ENCODE measurements at regions not wholly inside any gene's neighbourhood (a gene's known extent, or its start where the extent isn't known, plus 50 kb on each side); places are given as distances from the start of the nearest gene placed in this dataset.
A peak's percentile ranks its signal among the peaks of the same experiment; 100 is the strongest.

- in situ Hi-C loops (cut with MboI; ENCODE audit: low pct_ligation_motif_present in 1 of 4, low pct_unique_long_range_greater_than_20kb in 1 of 4, low sequenced_read_pairs in 3 of 4) (no loop called here), intact Hi-C loops (cut with DNase I; ENCODE audit: low total_unique reads) (no loop called here)
- TF ChIP-seq EP300 (IDR thresholded peaks at IDR 0.05; ENCODE audit: low read depth) = no peak
- no peak for TF ChIP-seq POLR2AphosphoS5 (IDR thresholded peaks at IDR 0.05)
- TF ChIP-seq CTCF (IDR thresholded peaks at IDR 0.05) = no peak
- TF ChIP-seq POLR2A (IDR thresholded peaks at IDR 0.05) = no peak
- H3K27me3 ChIP-seq = no peaks in the 10 kb centered on the region
- no peak overlapping the region for H3K27ac ChIP-seq
- H3K36me3 ChIP-seq = no peaks in the 10 kb centered on the region
- H3K4me3 ChIP-seq = no peak overlapping the region
- DNase-seq = no peak
- no peaks in the 10 kb centered on the region for H3K4me1 ChIP-seq
- no peaks in the 10 kb centered on the region for H3K9me3 ChIP-seq
These were observed 1125.2 kb upstream of the FANCL start for GRCh38 chr2:59366288-59366687.

- TF ChIP-seq POLR2A (IDR thresholded peaks at IDR 0.05) = no peak
- no peak for TF ChIP-seq CTCF (IDR thresholded peaks at IDR 0.05)
- no peak for TF ChIP-seq POLR2AphosphoS5 (IDR thresholded peaks at IDR 0.05)
- no peak for TF ChIP-seq EP300 (IDR thresholded peaks at IDR 0.05; ENCODE audit: low read depth)
- no peaks in the 10 kb centered on the region for H3K27me3 ChIP-seq
- 69 to 83% methylated on average over 3 of the region's 3 CpGs for WGBS, 2 donors (ENCODE audit: low coverage in 1 of 2)
- H3K27ac ChIP-seq = peak overlapping the region in 1 of 4 donors; percentile 51
- H3K4me1 ChIP-seq = no peaks in the 10 kb centered on the region
- no peaks in the 10 kb centered on the region for H3K9me3 ChIP-seq
- no peaks in the 10 kb centered on the region for H3K36me3 ChIP-seq
- in situ Hi-C loops (cut with MboI; ENCODE audit: low pct_ligation_motif_present in 1 of 4, low pct_unique_long_range_greater_than_20kb in 1 of 4, low sequenced_read_pairs in 3 of 4) (no loop called here), intact Hi-C loops (cut with DNase I; ENCODE audit: low total_unique reads) (no loop called here)
- no peak overlapping the region for H3K4me3 ChIP-seq
- DNase-seq = no peak
These were observed 1113.4 kb upstream of the FANCL start for GRCh38 chr2:59354498-59354897.

- no peaks in the 10 kb centered on the region for H3K27me3 ChIP-seq
- in situ Hi-C loops (cut with MboI; ENCODE audit: low pct_ligation_motif_present in 1 of 4, low pct_unique_long_range_greater_than_20kb in 1 of 4, low sequenced_read_pairs in 3 of 4) (no loop called here), intact Hi-C loops (cut with DNase I; ENCODE audit: low total_unique reads) (no loop called here)
- peak in 2 of 3 donors; percentile 43 to 47 for TF ChIP-seq POLR2AphosphoS5 (IDR thresholded peaks at IDR 0.05)
- no peak for TF ChIP-seq POLR2A (IDR thresholded peaks at IDR 0.05)
- no peak for TF ChIP-seq CTCF (IDR thresholded peaks at IDR 0.05)
- no peak for TF ChIP-seq EP300 (IDR thresholded peaks at IDR 0.05; ENCODE audit: low read depth)
- DNase-seq = no peak
- H3K4me1 ChIP-seq = no peaks in the 10 kb centered on the region
- H3K9me3 ChIP-seq = no peaks in the 10 kb centered on the region
- H3K36me3 ChIP-seq = no peaks in the 10 kb centered on the region
- H3K27ac ChIP-seq = peak overlapping the region in 2 of 4 donors; percentile 20 to 51
- no peak overlapping the region for H3K4me3 ChIP-seq
- 56 to 63% methylated on average over 1 to 5 of the region's 5 CpGs for WGBS, 2 donors (ENCODE audit: low coverage in 1 of 2)
These were observed 1112.3 kb upstream of the FANCL start for GRCh38 chr2:59353306-59353921.

GRCh38 chr2:59342166-59342565 is 1101.0 kb upstream of the FANCL start:
- H3K4me3 ChIP-seq = no peak overlapping the region
- no peak overlapping the region for H3K27ac ChIP-seq
- H3K9me3 ChIP-seq = no peaks in the 10 kb centered on the region
- TF ChIP-seq EP300 (IDR thresholded peaks at IDR 0.05; ENCODE audit: low read depth) (no peak), POLR2AphosphoS5 (IDR thresholded peaks at IDR 0.05) (no peak), POLR2A (IDR thresholded peaks at IDR 0.05) (no peak), CTCF (IDR thresholded peaks at IDR 0.05) (no peak)
- H3K27me3 ChIP-seq = no peaks in the 10 kb centered on the region
- no peak for DNase-seq
- in situ Hi-C loops (cut with MboI; ENCODE audit: low pct_ligation_motif_present in 1 of 4, low pct_unique_long_range_greater_than_20kb in 1 of 4, low sequenced_read_pairs in 3 of 4) (no loop called here), intact Hi-C loops (cut with DNase I; ENCODE audit: low total_unique reads) (no loop called here)
- WGBS, 2 donors (ENCODE audit: low coverage in 1 of 2) = 63 to 68% methylated on average over 1 of the region's 1 CpG
- no peaks in the 10 kb centered on the region for H3K4me1 ChIP-seq
- no peaks in the 10 kb centered on the region for H3K36me3 ChIP-seq

All from transverse colon (tissue), 4 donors.